ENCODE measurements at regions not wholly inside any gene's neighbourhood (a gene's known extent, or its start where the extent isn't known, plus 50 kb on each side); places are given as distances from the start of the nearest gene placed in this dataset.

GRCh38 chr4:61068060-61068459 is 132.1 kb upstream of the ADGRL3 start:
- Histone ChIP-seq H3K27me3 (ENCODE audit: control insufficient read depth, insufficient read depth, low read length) (no peaks in the 10 kb centered on the region), H3K9me3 (ENCODE audit: control insufficient read depth, low read depth, low read length) (no peaks in the 10 kb centered on the region), H3K4me3 (ENCODE audit: low read length) (no peak overlapping the region), H3K4me1 (ENCODE audit: control insufficient read depth, low read depth, low read length) (no peaks in the 10 kb centered on the region), H3K9ac (ENCODE audit: low read length) (no peak overlapping the region), H3K27ac (ENCODE audit: low read length) (no peak overlapping the region), H3K36me3 (ENCODE audit: control insufficient read depth, low read depth, low read length) (no peaks in the 10 kb centered on the region)

GRCh38 chr4:61068745-61069144 is 131.4 kb upstream of the ADGRL3 start:
- H3K36me3 ChIP-seq (ENCODE audit: control insufficient read depth, low read depth, low read length): no peaks in the 10 kb centered on the region

GRCh38 chr4:61070269-61070668 is 129.9 kb upstream of the ADGRL3 start:
- Histone ChIP-seq H3K4me3 (ENCODE audit: low read length) (no peak overlapping the region), H3K9me3 (ENCODE audit: control insufficient read depth, low read depth, low read length) (no peaks in the 10 kb centered on the region), H3K36me3 (ENCODE audit: control insufficient read depth, low read depth, low read length) (no peaks in the 10 kb centered on the region), H3K27me3 (ENCODE audit: control insufficient read depth, insufficient read depth, low read length) (no peaks in the 10 kb centered on the region), H3K9ac (ENCODE audit: low read length) (no peak overlapping the region), H3K27ac (ENCODE audit: low read length) (no peak overlapping the region), H3K4me1 (ENCODE audit: control insufficient read depth, low read depth, low read length) (no peaks in the 10 kb centered on the region)

More at GRCh38 chr4:61068745-61069144, 131.4 kb upstream of the ADGRL3 start:
- no peak overlapping the region for H3K4me3 ChIP-seq (ENCODE audit: low read length)
- H3K27ac ChIP-seq (ENCODE audit: low read length): no peak overlapping the region
- H3K4me1 ChIP-seq (ENCODE audit: control insufficient read depth, low read depth, low read length): no peaks in the 10 kb centered on the region
- H3K9ac ChIP-seq (ENCODE audit: low read length): no peak overlapping the region
- H3K27me3 ChIP-seq (ENCODE audit: control insufficient read depth, insufficient read depth, low read length): no peaks in the 10 kb centered on the region
- H3K9me3 ChIP-seq (ENCODE audit: control insufficient read depth, low read depth, low read length): no peaks in the 10 kb centered on the region

GRCh38 chr4:61079427-61079826 is 120.7 kb upstream of the ADGRL3 start:
- H3K27ac ChIP-seq (ENCODE audit: low read length): no peak overlapping the region
- no peaks in the 10 kb centered on the region for H3K27me3 ChIP-seq (ENCODE audit: control insufficient read depth, insufficient read depth, low read length)
- no peak overlapping the region for H3K4me3 ChIP-seq (ENCODE audit: low read length)
- no peaks in the 10 kb centered on the region for H3K9me3 ChIP-seq (ENCODE audit: control insufficient read depth, low read depth, low read length)
- no peak overlapping the region for H3K9ac ChIP-seq (ENCODE audit: low read length)
- no peaks in the 10 kb centered on the region for H3K36me3 ChIP-seq (ENCODE audit: control insufficient read depth, low read depth, low read length)
- no peaks in the 10 kb centered on the region for H3K4me1 ChIP-seq (ENCODE audit: control insufficient read depth, low read depth, low read length)

- Histone ChIP-seq H3K36me3 (ENCODE audit: control insufficient read depth, low read depth, low read length) (no peaks in the 10 kb centered on the region), H3K9me3 (ENCODE audit: control insufficient read depth, low read depth, low read length) (no peaks in the 10 kb centered on the region), H3K27me3 (ENCODE audit: control insufficient read depth, insufficient read depth, low read length) (no peaks in the 10 kb centered on the region), H3K27ac (ENCODE audit: low read length) (no peak overlapping the region), H3K4me1 (ENCODE audit: control insufficient read depth, low read depth, low read length) (no peaks in the 10 kb centered on the region), H3K9ac (ENCODE audit: low read length) (no peak overlapping the region), H3K4me3 (ENCODE audit: low read length) (no peak overlapping the region)
Observed at GRCh38 chr4:61079976-61080375, 120.2 kb upstream of the ADGRL3 start.

- H3K9me3 ChIP-seq (ENCODE audit: control insufficient read depth, low read depth, low read length): no peaks in the 10 kb centered on the region
- H3K4me3 ChIP-seq (ENCODE audit: low read length): no peak overlapping the region
- H3K9ac ChIP-seq (ENCODE audit: low read length): no peak overlapping the region
- H3K27ac ChIP-seq (ENCODE audit: low read length): no peak overlapping the region
- H3K27me3 ChIP-seq (ENCODE audit: control insufficient read depth, insufficient read depth, low read length): no peaks in the 10 kb centered on the region
- H3K4me1 ChIP-seq (ENCODE audit: control insufficient read depth, low read depth, low read length): no peaks in the 10 kb centered on the region
- H3K36me3 ChIP-seq (ENCODE audit: control insufficient read depth, low read depth, low read length): no peaks in the 10 kb centered on the region
Observed at GRCh38 chr4:61085534-61085933, 114.6 kb upstream of the ADGRL3 start.

GRCh38 chr4:61086357-61086756 is 113.8 kb upstream of the ADGRL3 start:
- Histone ChIP-seq H3K4me1 (ENCODE audit: control insufficient read depth, low read depth, low read length) (no peaks in the 10 kb centered on the region), H3K27ac (ENCODE audit: low read length) (no peak overlapping the region), H3K27me3 (ENCODE audit: control insufficient read depth, insufficient read depth, low read length) (no peaks in the 10 kb centered on the region)

GRCh38 chr4:61086979-61087378 is 113.1 kb upstream of the ADGRL3 start:
- no peaks in the 10 kb centered on the region for H3K27me3 ChIP-seq (ENCODE audit: control insufficient read depth, insufficient read depth, low read length)
- no peaks in the 10 kb centered on the region for H3K36me3 ChIP-seq (ENCODE audit: control insufficient read depth, low read depth, low read length)
- H3K9me3 ChIP-seq (ENCODE audit: control insufficient read depth, low read depth, low read length): no peaks in the 10 kb centered on the region
- H3K4me3 ChIP-seq (ENCODE audit: low read length): no peak overlapping the region
- no peak overlapping the region for H3K27ac ChIP-seq (ENCODE audit: low read length)
- H3K4me1 ChIP-seq (ENCODE audit: control insufficient read depth, low read depth, low read length): no peaks in the 10 kb centered on the region
- no peak overlapping the region for H3K9ac ChIP-seq (ENCODE audit: low read length)

More at GRCh38 chr4:61086357-61086756, 113.8 kb upstream of the ADGRL3 start:
- Histone ChIP-seq H3K4me3 (ENCODE audit: low read length) (no peak overlapping the region), H3K9me3 (ENCODE audit: control insufficient read depth, low read depth, low read length) (no peaks in the 10 kb centered on the region), H3K9ac (ENCODE audit: low read length) (no peak overlapping the region), H3K36me3 (ENCODE audit: control insufficient read depth, low read depth, low read length) (no peaks in the 10 kb centered on the region)

- Histone ChIP-seq H3K9me3 (ENCODE audit: control insufficient read depth, low read depth, low read length) (no peaks in the 10 kb centered on the region), H3K27me3 (ENCODE audit: control insufficient read depth, insufficient read depth, low read length) (no peaks in the 10 kb centered on the region), H3K36me3 (ENCODE audit: control insufficient read depth, low read depth, low read length) (no peaks in the 10 kb centered on the region), H3K4me1 (ENCODE audit: control insufficient read depth, low read depth, low read length) (no peaks in the 10 kb centered on the region), H3K9ac (ENCODE audit: low read length) (no peak overlapping the region), H3K27ac (ENCODE audit: low read length) (no peak overlapping the region), H3K4me3 (ENCODE audit: low read length) (no peak overlapping the region)
Observed at GRCh38 chr4:61094854-61095598, 105.1 kb upstream of the ADGRL3 start.

- Histone ChIP-seq H3K4me3 (ENCODE audit: low read length) (no peak overlapping the region), H3K36me3 (ENCODE audit: control insufficient read depth, low read depth, low read length) (no peaks in the 10 kb centered on the region), H3K27me3 (ENCODE audit: control insufficient read depth, insufficient read depth, low read length) (no peaks in the 10 kb centered on the region), H3K27ac (ENCODE audit: low read length) (no peak overlapping the region), H3K4me1 (ENCODE audit: control insufficient read depth, low read depth, low read length) (peaks cover 4% of the 10 kb centered on the region), H3K9me3 (ENCODE audit: control insufficient read depth, low read depth, low read length) (peaks cover 5% of the 10 kb centered on the region), H3K9ac (ENCODE audit: low read length) (no peak overlapping the region)
Observed at GRCh38 chr4:61128682-61129081, 71.4 kb upstream of the ADGRL3 start.

- Histone ChIP-seq H3K4me1 (ENCODE audit: control insufficient read depth, low read depth, low read length) (peaks cover under 1% of the 10 kb centered on the region), H3K9ac (ENCODE audit: low read length) (no peak overlapping the region), H3K9me3 (ENCODE audit: control insufficient read depth, low read depth, low read length) (no peaks in the 10 kb centered on the region), H3K27ac (ENCODE audit: low read length) (no peak overlapping the region), H3K27me3 (ENCODE audit: control insufficient read depth, insufficient read depth, low read length) (no peaks in the 10 kb centered on the region), H3K4me3 (ENCODE audit: low read length) (no peak overlapping the region), H3K36me3 (ENCODE audit: control insufficient read depth, low read depth, low read length) (no peaks in the 10 kb centered on the region)
Observed at GRCh38 chr4:61129971-61130370, 70.2 kb upstream of the ADGRL3 start.

GRCh38 chr4:61143461-61143860 is 56.7 kb upstream of the ADGRL3 start:
- Histone ChIP-seq H3K27me3 (ENCODE audit: control insufficient read depth, insufficient read depth, low read length) (no peaks in the 10 kb centered on the region), H3K27ac (ENCODE audit: low read length) (no peak overlapping the region), H3K9ac (ENCODE audit: low read length) (no peak overlapping the region)

More at GRCh38 chr4:61143461-61143860, 56.7 kb upstream of the ADGRL3 start:
- Histone ChIP-seq H3K4me1 (ENCODE audit: control insufficient read depth, low read depth, low read length) (no peaks in the 10 kb centered on the region), H3K9me3 (ENCODE audit: control insufficient read depth, low read depth, low read length) (no peaks in the 10 kb centered on the region), H3K36me3 (ENCODE audit: control insufficient read depth, low read depth, low read length) (no peaks in the 10 kb centered on the region), H3K4me3 (ENCODE audit: low read length) (no peak overlapping the region)

All from iPS-18a (cell line).